ENCODE measurements at regions not wholly inside any gene's neighbourhood (a gene's known extent, or its start where the extent isn't known, plus 50 kb on each side); places are given as distances from the start of the nearest gene placed in this dataset.

DNA sequence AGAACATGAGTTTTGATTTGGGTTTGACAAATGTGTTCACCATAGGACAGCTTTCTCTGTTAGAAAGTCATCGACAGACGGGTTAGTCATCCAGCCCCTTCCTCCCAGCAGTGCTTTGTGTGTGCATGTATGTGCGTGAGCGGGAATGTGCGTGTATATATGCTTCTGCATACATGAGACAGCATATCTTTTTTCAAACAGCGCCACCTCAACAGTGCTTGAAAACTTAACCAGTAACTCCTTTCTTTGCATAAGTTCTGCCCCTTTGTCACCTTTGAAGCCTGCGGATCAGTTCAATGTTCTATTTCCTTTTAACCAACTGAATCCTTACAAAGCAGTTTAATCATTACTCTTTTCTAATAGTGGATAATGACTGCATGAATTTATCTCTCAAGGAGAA lies 351.4 kb downstream of the LPIN1 start:
- TF ChIP-seq CTCF (IDR thresholded peaks at IDR 0.05; ENCODE audit: low read depth, low read length): 0 out of 2 replicates have a peak, but pooled peaks have one; percentile 7
- TF ChIP-seq EZH2phosphoT487 (IDR thresholded peaks at IDR 0.05; ENCODE audit: low read depth): no peak
